ENCODE measurements at regions not wholly inside any gene's neighbourhood (a gene's known extent, or its start where the extent isn't known, plus 50 kb on each side); places are given as distances from the start of the nearest gene placed in this dataset.

DNA sequence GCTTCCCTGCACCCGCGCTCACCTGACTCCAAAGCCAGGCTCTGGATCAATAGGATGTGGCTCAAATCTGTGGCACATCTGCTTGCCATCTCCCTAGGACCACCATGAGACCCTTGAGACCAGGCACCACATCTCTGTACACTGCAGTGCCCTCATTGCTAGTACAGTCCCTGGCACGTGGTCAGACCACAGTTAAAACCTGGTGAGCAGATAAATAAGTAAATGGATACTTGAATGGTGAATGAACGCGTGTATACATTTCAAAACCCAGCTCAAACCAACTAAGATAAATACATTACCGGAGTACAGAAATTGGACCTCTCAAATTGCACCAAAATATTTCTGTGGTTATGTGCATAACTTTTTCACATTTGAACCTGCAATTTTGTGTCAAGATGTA is 221.2 kb upstream of the IRX4 start:
- H3K79me2 ChIP-seq (ENCODE audit: insufficient read depth, low read length) = no peaks in the 10 kb centered on the region
- no peaks in the 10 kb centered on the region for H3F3A ChIP-seq (ENCODE audit: insufficient read depth, low read length)
- no peak overlapping the region for H3K9ac ChIP-seq (ENCODE audit: low read length)
- H3K9me3 ChIP-seq (ENCODE audit: low read length) = no peaks in the 10 kb centered on the region
- H3K27ac ChIP-seq (ENCODE audit: low read depth, low read length, poor library complexity, severe bottlenecking) = no peak overlapping the region
- H3K27me3 ChIP-seq (ENCODE audit: insufficient read depth, low read length) = 0 out of 2 replicates have a peak, but pooled peaks cover 6% of the 10 kb centered on the region
- H3K36me3 ChIP-seq (ENCODE audit: insufficient read depth, low read length) = no peaks in the 10 kb centered on the region
- H3K4me3 ChIP-seq (ENCODE audit: low read depth, low read length, poor library complexity, severe bottlenecking) = no peak overlapping the region
- no peak overlapping the region for H2AFZ ChIP-seq (ENCODE audit: low read length)
- no peak overlapping the region for H3K4me2 ChIP-seq (ENCODE audit: low read length)
- H4K20me1 ChIP-seq (ENCODE audit: insufficient read depth, low read length) = no peaks in the 10 kb centered on the region
- H3K9me2 ChIP-seq (ENCODE audit: low read depth, low read length) = no peaks in the 10 kb centered on the region
- no peaks in the 10 kb centered on the region for H3K4me1 ChIP-seq (ENCODE audit: insufficient read depth, low read length, severe bottlenecking)
- no peak for TF ChIP-seq EZH2 (IDR thresholded peaks at IDR 0.05; ENCODE audit: borderline replicate concordance, low read length)
- TF ChIP-seq, protein P1, sequence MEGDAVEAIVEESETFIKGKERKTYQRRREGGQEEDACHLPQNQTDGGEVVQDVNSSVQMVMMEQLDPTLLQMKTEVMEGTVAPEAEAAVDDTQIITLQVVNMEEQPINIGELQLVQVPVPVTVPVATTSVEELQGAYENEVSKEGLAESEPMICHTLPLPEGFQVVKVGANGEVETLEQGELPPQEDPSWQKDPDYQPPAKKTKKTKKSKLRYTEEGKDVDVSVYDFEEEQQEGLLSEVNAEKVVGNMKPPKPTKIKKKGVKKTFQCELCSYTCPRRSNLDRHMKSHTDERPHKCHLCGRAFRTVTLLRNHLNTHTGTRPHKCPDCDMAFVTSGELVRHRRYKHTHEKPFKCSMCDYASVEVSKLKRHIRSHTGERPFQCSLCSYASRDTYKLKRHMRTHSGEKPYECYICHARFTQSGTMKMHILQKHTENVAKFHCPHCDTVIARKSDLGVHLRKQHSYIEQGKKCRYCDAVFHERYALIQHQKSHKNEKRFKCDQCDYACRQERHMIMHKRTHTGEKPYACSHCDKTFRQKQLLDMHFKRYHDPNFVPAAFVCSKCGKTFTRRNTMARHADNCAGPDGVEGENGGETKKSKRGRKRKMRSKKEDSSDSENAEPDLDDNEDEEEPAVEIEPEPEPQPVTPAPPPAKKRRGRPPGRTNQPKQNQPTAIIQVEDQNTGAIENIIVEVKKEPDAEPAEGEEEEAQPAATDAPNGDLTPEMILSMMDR (IDR thresholded peaks at IDR 0.05; ENCODE audit: low read length) = no peak

DNA sequence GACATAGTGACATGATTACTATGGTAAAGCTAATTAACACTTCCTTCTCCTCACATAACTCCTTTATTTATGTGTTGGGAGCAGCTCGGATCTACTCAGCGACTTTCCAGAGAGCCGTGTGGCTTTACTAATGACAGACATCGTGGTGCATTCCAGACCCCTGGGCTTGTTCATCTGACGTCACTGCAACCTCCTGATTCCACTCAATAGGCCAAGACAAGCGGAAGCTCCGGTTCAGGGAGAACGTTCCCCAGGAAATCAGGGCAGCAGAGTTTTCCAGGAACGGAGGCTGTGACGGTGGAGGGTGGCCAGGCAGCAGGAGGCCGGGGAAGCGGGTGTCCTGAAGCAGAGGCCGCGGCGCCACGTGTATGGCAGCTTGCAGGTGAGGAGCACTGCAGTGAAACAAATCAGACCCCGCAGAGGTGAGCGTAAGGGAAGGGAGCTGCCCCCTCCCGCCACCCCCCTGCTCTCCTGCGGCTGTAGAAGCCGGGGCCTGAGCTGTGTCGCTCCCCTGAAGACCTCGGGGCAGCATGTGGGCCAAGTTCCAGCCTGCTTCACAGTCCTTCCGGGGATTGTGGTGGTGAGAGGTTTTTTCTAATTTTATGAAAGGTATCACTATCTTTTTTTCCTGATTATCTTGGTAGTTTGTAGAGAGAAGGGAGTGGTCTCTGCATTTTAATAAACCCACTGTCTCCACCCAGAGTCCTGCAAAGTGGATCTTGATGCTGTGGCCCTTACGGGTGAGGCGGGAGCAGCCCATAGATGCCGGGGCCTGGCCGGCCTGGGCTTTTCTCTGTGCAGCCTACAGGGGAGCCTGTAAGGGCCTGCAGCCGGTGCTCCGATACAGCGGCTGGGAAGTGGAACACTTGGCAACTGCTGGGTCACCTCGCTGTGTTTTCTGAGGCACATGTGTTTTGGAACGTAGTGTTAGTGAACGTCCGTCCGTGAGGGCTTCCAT is 220.4 kb upstream of the IRX4 start:
- H3F3A ChIP-seq (ENCODE audit: insufficient read depth, low read length) = no peaks in the 10 kb centered on the region
- no peak overlapping the region for H3K27ac ChIP-seq (ENCODE audit: low read depth, low read length, poor library complexity, severe bottlenecking)
- no peaks in the 10 kb centered on the region for H3K4me1 ChIP-seq (ENCODE audit: insufficient read depth, low read length, severe bottlenecking)
- no peaks in the 10 kb centered on the region for H3K36me3 ChIP-seq (ENCODE audit: insufficient read depth, low read length)
- no peak overlapping the region for H3K4me3 ChIP-seq (ENCODE audit: low read depth, low read length, poor library complexity, severe bottlenecking)
- H3K4me2 ChIP-seq (ENCODE audit: low read length) = no peak overlapping the region
- H3K79me2 ChIP-seq (ENCODE audit: insufficient read depth, low read length) = no peaks in the 10 kb centered on the region
- 0 out of 2 replicates have a peak, but pooled peaks cover 6% of the 10 kb centered on the region for H3K27me3 ChIP-seq (ENCODE audit: insufficient read depth, low read length)
- H2AFZ ChIP-seq (ENCODE audit: low read length) = no peak overlapping the region
- no peak overlapping the region for H3K9ac ChIP-seq (ENCODE audit: low read length)
- H4K20me1 ChIP-seq (ENCODE audit: insufficient read depth, low read length) = no peaks in the 10 kb centered on the region
- TF ChIP-seq, protein P1 (IDR thresholded peaks at IDR 0.05; ENCODE audit: low read length) = no peak
- no peak for TF ChIP-seq EZH2 (IDR thresholded peaks at IDR 0.05; ENCODE audit: borderline replicate concordance, low read length)
- H3K9me3 ChIP-seq (ENCODE audit: low read length) = no peaks in the 10 kb centered on the region
- H3K9me2 ChIP-seq (ENCODE audit: low read depth, low read length) = no peaks in the 10 kb centered on the region

DNA sequence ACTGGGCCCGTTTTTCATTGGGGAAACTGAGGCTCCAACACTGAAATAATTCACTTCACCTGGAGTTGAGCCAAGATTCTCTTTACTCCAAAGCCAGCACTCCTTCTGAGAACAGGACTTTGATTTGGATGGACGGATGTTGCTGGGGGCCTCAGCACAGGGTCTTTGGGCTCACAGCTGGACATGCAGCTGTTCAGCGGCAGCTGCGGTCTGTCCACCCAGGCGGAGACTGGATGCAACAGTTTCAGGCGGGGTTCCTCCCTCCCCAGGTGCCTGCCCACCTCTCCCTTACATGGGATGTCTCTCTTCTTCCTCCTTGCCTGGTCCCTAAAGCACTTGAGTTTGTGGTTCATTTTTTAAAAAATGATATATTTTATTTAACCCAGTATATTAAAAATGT is 219.0 kb upstream of the IRX4 start:
- no peaks in the 10 kb centered on the region for H3K9me3 ChIP-seq (ENCODE audit: low read length)
- H3K4me1 ChIP-seq (ENCODE audit: insufficient read depth, low read length, severe bottlenecking) = no peaks in the 10 kb centered on the region
- H3K79me2 ChIP-seq (ENCODE audit: insufficient read depth, low read length) = no peaks in the 10 kb centered on the region
- H3K4me2 ChIP-seq (ENCODE audit: low read length) = no peak overlapping the region
- H3K27me3 ChIP-seq (ENCODE audit: insufficient read depth, low read length) = 0 out of 2 replicates have a peak, but pooled peaks cover 6% of the 10 kb centered on the region
- no peak overlapping the region for H3K27ac ChIP-seq (ENCODE audit: low read depth, low read length, poor library complexity, severe bottlenecking)
- H2AFZ ChIP-seq (ENCODE audit: low read length) = no peak overlapping the region
- H3K9ac ChIP-seq (ENCODE audit: low read length) = no peak overlapping the region
- no peaks in the 10 kb centered on the region for H3F3A ChIP-seq (ENCODE audit: insufficient read depth, low read length)
- no peaks in the 10 kb centered on the region for H3K36me3 ChIP-seq (ENCODE audit: insufficient read depth, low read length)
- no peak overlapping the region for H3K4me3 ChIP-seq (ENCODE audit: low read depth, low read length, poor library complexity, severe bottlenecking)
- H4K20me1 ChIP-seq (ENCODE audit: insufficient read depth, low read length) = no peaks in the 10 kb centered on the region
- no peak for TF ChIP-seq EZH2 (IDR thresholded peaks at IDR 0.05; ENCODE audit: borderline replicate concordance, low read length)
- TF ChIP-seq, protein P1 (IDR thresholded peaks at IDR 0.05; ENCODE audit: low read length) = no peak
- no peaks in the 10 kb centered on the region for H3K9me2 ChIP-seq (ENCODE audit: low read depth, low read length)

All from OCI-LY1 (cell line).